SK-N-MC (cell line): ENCODE measurements at regions not wholly inside any gene's neighbourhood (a gene's known extent, or its start where the extent isn't known, plus 50 kb on each side); places are given as distances from the start of the nearest gene placed in this dataset.

Experiments
- EZH2 ChIP-seq: fragments of 200-600 bp; sonication (generic); IDR thresholded peaks from one replicate; pipeline ENCODE4 v1.6.1; 2017; ENCODE audit warnings: antibody characterized with exemption
- POLR2AphosphoS5 ChIP-seq: IDR thresholded peaks from 2 replicates; pipeline ENCODE4 v1.6.1; 2012; ENCODE audit warnings: mild to moderate bottlenecking, low read depth, low read length, borderline replicate concordance

GRCh38 chr7:148523550-148523949 is 67.0 kb upstream of the C7orf33 start:
- no peak for TF ChIP-seq POLR2AphosphoS5
- TF ChIP-seq EZH2 = no peak
